ENCODE measurements at regions not wholly inside any gene's neighbourhood (a gene's known extent, or its start where the extent isn't known, plus 50 kb on each side); places are given as distances from the start of the nearest gene placed in this dataset.

DNA sequence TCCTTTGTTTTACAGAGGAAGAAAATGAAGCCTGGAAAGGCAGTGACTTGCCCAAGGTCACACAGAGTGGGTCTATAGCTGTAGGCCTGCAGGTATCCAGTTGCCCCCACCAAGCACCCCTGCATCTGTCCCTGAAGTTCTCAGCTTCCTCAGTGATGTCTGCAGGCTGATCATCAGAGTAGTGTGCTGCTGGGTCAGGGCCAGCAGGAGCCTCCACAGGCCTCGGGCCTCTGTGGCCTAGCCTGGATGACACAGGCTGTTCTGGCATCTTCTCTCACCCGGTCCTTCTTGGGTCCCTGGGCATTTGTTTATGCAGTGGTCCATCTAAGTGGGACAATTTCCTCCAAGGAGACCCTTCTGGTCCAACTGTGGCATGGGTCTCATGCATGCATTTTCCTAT lies 74.8 kb upstream of the E2F8 start:
- no peaks in the 10 kb centered on the region for H3K4me1 Mint-ChIP-seq
- no peaks in the 10 kb centered on the region for H3K9me3 Mint-ChIP-seq

DNA sequence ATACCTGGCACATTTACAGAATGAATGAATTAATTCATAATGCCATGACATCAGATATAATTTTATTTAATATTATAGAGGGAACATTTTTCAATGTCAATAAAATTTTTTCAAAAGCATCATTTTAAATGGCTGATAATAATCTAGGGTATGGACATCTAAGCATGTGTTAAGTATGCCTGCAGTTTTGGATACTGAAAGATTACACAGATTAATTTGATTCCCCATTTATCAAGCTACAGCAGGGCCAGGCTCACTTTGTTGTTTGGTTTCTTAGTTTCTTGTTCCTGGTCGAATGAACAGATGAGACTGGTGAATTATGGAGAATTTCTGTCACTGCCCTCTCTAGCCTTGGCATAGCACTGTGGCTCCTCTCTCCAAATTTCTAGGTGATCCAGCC lies 72.4 kb upstream of the E2F8 start:
- no peaks in the 10 kb centered on the region for H3K9me3 Mint-ChIP-seq
- TF ChIP-seq, protein P1, sequence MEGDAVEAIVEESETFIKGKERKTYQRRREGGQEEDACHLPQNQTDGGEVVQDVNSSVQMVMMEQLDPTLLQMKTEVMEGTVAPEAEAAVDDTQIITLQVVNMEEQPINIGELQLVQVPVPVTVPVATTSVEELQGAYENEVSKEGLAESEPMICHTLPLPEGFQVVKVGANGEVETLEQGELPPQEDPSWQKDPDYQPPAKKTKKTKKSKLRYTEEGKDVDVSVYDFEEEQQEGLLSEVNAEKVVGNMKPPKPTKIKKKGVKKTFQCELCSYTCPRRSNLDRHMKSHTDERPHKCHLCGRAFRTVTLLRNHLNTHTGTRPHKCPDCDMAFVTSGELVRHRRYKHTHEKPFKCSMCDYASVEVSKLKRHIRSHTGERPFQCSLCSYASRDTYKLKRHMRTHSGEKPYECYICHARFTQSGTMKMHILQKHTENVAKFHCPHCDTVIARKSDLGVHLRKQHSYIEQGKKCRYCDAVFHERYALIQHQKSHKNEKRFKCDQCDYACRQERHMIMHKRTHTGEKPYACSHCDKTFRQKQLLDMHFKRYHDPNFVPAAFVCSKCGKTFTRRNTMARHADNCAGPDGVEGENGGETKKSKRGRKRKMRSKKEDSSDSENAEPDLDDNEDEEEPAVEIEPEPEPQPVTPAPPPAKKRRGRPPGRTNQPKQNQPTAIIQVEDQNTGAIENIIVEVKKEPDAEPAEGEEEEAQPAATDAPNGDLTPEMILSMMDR (conservative IDR thresholded peaks at IDR 0.05) = no peak
- no peak overlapping the region for H3K4me3 Mint-ChIP-seq
- no peak for DNase-seq (ENCODE audit: low read depth, low spot score)
- no peaks in the 10 kb centered on the region for H3K36me3 Mint-ChIP-seq (ENCODE audit: low read depth)
- H3K4me1 Mint-ChIP-seq = no peaks in the 10 kb centered on the region
- no peak overlapping the region for H3K27ac Mint-ChIP-seq (ENCODE audit: unreplicated experiment)
- H3K27me3 Mint-ChIP-seq (ENCODE audit: low read depth) = peaks cover 8% of the 10 kb centered on the region

More for the DNA sequence above, 74.8 kb upstream of the E2F8 start:
- H3K36me3 Mint-ChIP-seq (ENCODE audit: low read depth) = no peaks in the 10 kb centered on the region
- no peak overlapping the region for H3K27ac Mint-ChIP-seq (ENCODE audit: unreplicated experiment)
- no peak for DNase-seq (ENCODE audit: low read depth, low spot score)
- H3K27me3 Mint-ChIP-seq (ENCODE audit: low read depth) = peaks cover 8% of the 10 kb centered on the region
- TF ChIP-seq, protein P1 (conservative IDR thresholded peaks at IDR 0.05) = no peak
- H3K4me3 Mint-ChIP-seq = no peak overlapping the region

DNA sequence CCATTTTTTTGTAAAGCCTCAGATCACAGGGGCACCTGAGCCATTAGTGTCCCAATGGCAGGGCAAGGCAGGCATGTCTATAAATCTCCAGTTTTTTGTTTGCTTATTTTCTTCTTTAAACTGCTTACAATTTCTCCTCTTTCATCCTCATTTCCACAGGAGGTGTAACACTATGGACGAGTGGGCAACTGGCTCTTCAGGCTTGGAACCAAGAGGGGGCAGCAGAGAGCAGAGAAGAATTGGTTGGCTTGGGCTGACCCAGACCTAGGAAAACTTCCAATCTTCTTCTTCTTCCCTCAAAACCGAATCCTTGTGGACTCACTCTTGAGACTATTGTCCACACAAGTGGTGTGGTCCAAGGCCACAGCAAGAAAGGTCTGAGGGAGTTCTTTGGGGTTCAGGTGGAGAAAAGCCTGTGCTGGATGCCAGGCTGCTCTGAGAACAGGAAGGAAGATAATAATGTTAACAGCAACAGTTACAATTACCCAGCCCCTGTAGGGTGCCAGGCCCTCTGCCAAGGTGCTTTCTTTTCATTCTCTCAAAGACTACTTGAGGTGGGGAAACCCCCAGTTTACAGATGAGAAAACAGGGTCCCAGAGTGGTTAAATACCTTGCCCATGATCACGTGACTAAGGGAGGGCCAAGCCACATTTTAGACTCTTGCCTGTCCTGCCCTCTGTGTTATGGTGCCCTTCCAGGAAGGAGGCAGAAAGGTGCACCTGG lies 70.7 kb upstream of the E2F8 start:
- peaks cover 11% of the 10 kb centered on the region for H3K27me3 Mint-ChIP-seq (ENCODE audit: low read depth)
- DNase-seq (ENCODE audit: low read depth, low spot score) = peak; percentile 89
- H3K27ac Mint-ChIP-seq (ENCODE audit: unreplicated experiment) = no peak overlapping the region

DNA sequence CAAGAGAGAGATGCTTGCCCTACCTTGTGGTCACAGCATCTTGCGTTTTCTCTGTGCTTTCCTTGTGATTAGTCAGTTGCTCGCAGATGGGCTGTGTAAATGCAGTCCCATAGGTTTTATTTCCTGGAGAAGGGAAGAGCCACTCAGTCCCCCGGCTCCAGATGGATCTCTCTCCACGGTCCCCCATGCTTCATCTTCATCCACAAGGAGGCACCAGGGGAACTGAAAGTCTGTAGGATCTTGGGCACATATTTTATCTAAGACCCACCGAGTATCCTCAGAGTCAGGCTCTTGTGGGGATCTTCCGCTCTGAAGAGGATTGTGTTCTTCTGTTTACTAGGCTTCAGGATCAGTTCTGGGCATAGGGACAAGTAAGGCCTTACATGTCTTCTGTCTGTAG lies 66.8 kb upstream of the E2F8 start:
- H3K4me1 Mint-ChIP-seq = no peaks in the 10 kb centered on the region
- no peak for DNase-seq (ENCODE audit: low read depth, low spot score)
- H3K9me3 Mint-ChIP-seq = peaks cover 2% of the 10 kb centered on the region
- peaks cover 12% of the 10 kb centered on the region for H3K27me3 Mint-ChIP-seq (ENCODE audit: low read depth)
- TF ChIP-seq, protein P1 (conservative IDR thresholded peaks at IDR 0.05) = no peak
- H3K27ac Mint-ChIP-seq (ENCODE audit: unreplicated experiment) = no peak overlapping the region
- no peak overlapping the region for H3K4me3 Mint-ChIP-seq
- H3K36me3 Mint-ChIP-seq (ENCODE audit: low read depth) = no peaks in the 10 kb centered on the region

More for the DNA sequence above, 70.7 kb upstream of the E2F8 start:
- H3K4me3 Mint-ChIP-seq = no peak overlapping the region
- no peaks in the 10 kb centered on the region for H3K4me1 Mint-ChIP-seq
- H3K36me3 Mint-ChIP-seq (ENCODE audit: low read depth) = no peaks in the 10 kb centered on the region
- TF ChIP-seq, protein P1 (conservative IDR thresholded peaks at IDR 0.05) = peak; percentile 82
- H3K9me3 Mint-ChIP-seq = no peaks in the 10 kb centered on the region

DNA sequence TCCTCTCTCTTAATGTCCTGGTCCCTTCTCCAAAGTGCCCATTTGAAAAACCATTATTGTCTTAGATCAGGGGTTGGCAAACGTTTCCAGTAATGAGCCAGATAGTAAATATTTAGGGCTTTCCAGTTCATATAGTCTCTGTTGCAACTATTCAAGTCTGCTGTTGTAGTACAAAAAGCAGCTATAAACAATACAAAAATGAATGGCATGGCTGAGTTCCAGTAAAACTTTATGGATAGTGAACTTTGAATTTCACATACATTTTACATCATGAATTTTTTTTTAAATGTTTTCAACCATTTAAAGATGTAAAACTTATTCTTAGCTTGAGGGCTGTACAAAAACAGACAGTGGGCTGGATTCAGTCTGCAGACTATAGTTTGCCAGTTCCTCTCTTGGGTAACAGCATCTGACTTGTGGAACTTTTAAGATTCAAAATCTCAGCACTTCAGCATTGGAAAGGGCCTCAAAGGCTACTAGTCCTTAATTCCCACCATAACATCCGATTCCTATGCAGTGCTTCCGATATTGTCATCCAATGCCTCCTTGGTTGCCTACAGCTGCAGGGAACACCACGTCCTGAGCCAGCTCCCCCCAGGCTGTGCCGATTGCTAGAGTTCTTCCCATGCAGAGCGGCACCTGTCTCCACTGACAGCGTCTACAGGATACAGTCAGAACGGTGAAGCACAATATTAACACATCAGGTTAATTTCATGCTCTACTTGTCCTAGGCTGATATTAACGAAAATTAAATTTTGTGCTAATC lies 65.6 kb upstream of the E2F8 start:
- no peak overlapping the region for H3K27ac Mint-ChIP-seq (ENCODE audit: unreplicated experiment)
- H3K4me3 Mint-ChIP-seq = no peak overlapping the region
- no peak for DNase-seq (ENCODE audit: low read depth, low spot score)
- peaks cover 14% of the 10 kb centered on the region for H3K27me3 Mint-ChIP-seq (ENCODE audit: low read depth)
- H3K9me3 Mint-ChIP-seq = peaks cover 2% of the 10 kb centered on the region
- TF ChIP-seq, protein P1 (conservative IDR thresholded peaks at IDR 0.05) = no peak
- H3K4me1 Mint-ChIP-seq = no peaks in the 10 kb centered on the region
- no peaks in the 10 kb centered on the region for H3K36me3 Mint-ChIP-seq (ENCODE audit: low read depth)
